GM12878 (cell line): ENCODE measurements at regions not wholly inside any gene's neighbourhood (a gene's known extent, or its start where the extent isn't known, plus 50 kb on each side); places are given as distances from the start of the nearest gene placed in this dataset.

Source experiments
- ATF7 ChIP-seq: fragments of 450-650 bp; IDR thresholded peaks from 2 replicates; pipeline ENCODE4 v1.6.1; 2016; ENCODE audit warnings: low read depth, mild to moderate bottlenecking
- BACH1 ChIP-seq: fragments of 450-650 bp; IDR thresholded peaks from 2 replicates; pipeline ENCODE4 v1.6.1; 2017; ENCODE audit warnings: mild to moderate bottlenecking, borderline replicate concordance
- BCL11A ChIP-seq: IDR thresholded peaks from 2 replicates; pipeline ENCODE4 v1.6.1; 2011; ENCODE audit warnings: low read depth, low read length
- CREB1 ChIP-seq: IDR thresholded peaks from 2 replicates; pipeline ENCODE4 v1.6.1; 2012; ENCODE audit warnings: low read depth, mild to moderate bottlenecking, inconsistent platforms
- E4F1 ChIP-seq: fragments of 450-650 bp; IDR thresholded peaks from 2 replicates; pipeline ENCODE4 v1.6.1; 2018; ENCODE audit warnings: borderline replicate concordance, mild to moderate bottlenecking; ENCODE audit not compliant: partially characterized antibody
- IKZF1 ChIP-seq: fragments of 450-650 bp; conservative IDR thresholded peaks from 2 replicates; pipeline ENCODE4 v1.6.1; 2017; ENCODE audit warnings: antibody characterized with exemption, mild to moderate bottlenecking
- IRF4 ChIP-seq: IDR thresholded peaks from 2 replicates; pipeline ENCODE4 v1.6.1; 2011; ENCODE audit warnings: low read depth, low read length
- JUNB ChIP-seq: IDR thresholded peaks from 2 replicates; pipeline ENCODE4 v1.6.1; 2016; ENCODE audit warnings: antibody characterized with exemption, mild to moderate bottlenecking
- JUND ChIP-seq: IDR thresholded peaks from 2 replicates; pipeline ENCODE4 v1.6.1; 2012; ENCODE audit warnings: low read depth, mild to moderate bottlenecking, low read length, improper control_type of control experiment, moderate library complexity
- KAT2A ChIP-seq: conservative IDR thresholded peaks from 2 replicates; pipeline ENCODE4 v1.6.1; 2011; ENCODE audit warnings: low read depth, low read length; ENCODE audit not compliant: control insufficient read depth
- KLF5 ChIP-seq: fragments of 450-650 bp; IDR thresholded peaks from 2 replicates; pipeline ENCODE4 v1.6.1; 2014; ENCODE audit warnings: mild to moderate bottlenecking; ENCODE audit not compliant: partially characterized antibody
- LARP7 ChIP-seq: fragments of 450-650 bp; IDR thresholded peaks from 2 replicates; pipeline ENCODE4 v1.6.1; 2017; ENCODE audit warnings: mild to moderate bottlenecking
- MEF2B ChIP-seq: fragments of 450-650 bp; IDR thresholded peaks from 2 replicates; pipeline ENCODE4 v1.6.1; 2018; ENCODE audit warnings: mild to moderate bottlenecking, moderate library complexity; ENCODE audit not compliant: partially characterized antibody, poor library complexity, severe bottlenecking
- MTA3 ChIP-seq: IDR thresholded peaks from 2 replicates; pipeline ENCODE4 v1.6.1; 2012; ENCODE audit warnings: low read length, inconsistent platforms, borderline replicate concordance
- NR2C1 ChIP-seq: fragments of 450-650 bp; IDR thresholded peaks from 2 replicates; pipeline ENCODE4 v1.6.1; 2017; ENCODE audit warnings: antibody characterized with exemption, mild to moderate bottlenecking, moderate library complexity
- POU2F2 ChIP-seq: IDR thresholded peaks from 3 replicates; pipeline ENCODE4 v1.6.1; 2011; ENCODE audit warnings: low read depth, mild to moderate bottlenecking, low read length, borderline replicate concordance
- RBBP5 ChIP-seq: fragments of 200-600 bp; sonication (generic); conservative IDR thresholded peaks from 2 replicates; pipeline ENCODE4 v1.6.1; 2016
- TCF3 ChIP-seq: IDR thresholded peaks from 2 replicates; pipeline ENCODE4 v1.6.1; 2012; ENCODE audit warnings: low read depth, mild to moderate bottlenecking, low read length, borderline replicate concordance; ENCODE audit not compliant: insufficient read depth
- YBX1 ChIP-seq: fragments of 450-650 bp; IDR thresholded peaks from 2 replicates; pipeline ENCODE4 v1.6.1; 2016; ENCODE audit warnings: antibody characterized with exemption
- ZBTB11 ChIP-seq: fragments of 450-650 bp; formaldehyde crosslinking; IDR thresholded peaks from 2 replicates; pipeline ENCODE4 v1.5.0; 2022; ENCODE audit warnings: mild to moderate bottlenecking, missing genetic modification characterization
- ZNF274 ChIP-seq: IDR thresholded peaks from one replicate; pipeline ENCODE4 v1.8.0; 2011; ENCODE audit not compliant: insufficient read length, insufficient read depth
- TF ChIP-seq, protein P1 (sequence below): fragments of 450-650 bp; IDR thresholded peaks from 2 replicates; pipeline ENCODE4 v1.6.1; 2017; ENCODE audit warnings: mild to moderate bottlenecking
- TF ChIP-seq, protein P2 (sequence below): IDR thresholded peaks from 2 replicates; pipeline ENCODE4 v1.6.1; 2011; ENCODE audit warnings: borderline replicate concordance, low read depth, mild to moderate bottlenecking, moderate library complexity, low read length; ENCODE audit not compliant: insufficient read depth, poor library complexity, severe bottlenecking

GRCh38 chr6:45830441-45831139 lies 185.1 kb downstream of the CLIC5 start (continued):
- no peak for TF ChIP-seq ZBTB11
- TF ChIP-seq JUND: peak; percentile 94
- TF ChIP-seq JUNB: peak; percentile 95
- TF ChIP-seq ATF7: peak; percentile 88
- no peak for TF ChIP-seq NR2C1
- no peak for TF ChIP-seq YBX1
- TF ChIP-seq MEF2B: peak; percentile 86
- TF ChIP-seq MTA3: peak; percentile 88; the same call in 1 of the 2 replicates
- TF ChIP-seq POU2F2: peak; percentile 92
- TF ChIP-seq CREB1: peak; percentile 56; the same call in 1 of the 2 replicates
- peak; percentile 66; the same call in 1 of the 2 replicates for TF ChIP-seq BACH1
- no peak for TF ChIP-seq ZNF274
- no peak for TF ChIP-seq KAT2A
- TF ChIP-seq TCF3: peak; percentile 68; the same call in 1 of the 2 replicates
- TF ChIP-seq, protein P1, sequence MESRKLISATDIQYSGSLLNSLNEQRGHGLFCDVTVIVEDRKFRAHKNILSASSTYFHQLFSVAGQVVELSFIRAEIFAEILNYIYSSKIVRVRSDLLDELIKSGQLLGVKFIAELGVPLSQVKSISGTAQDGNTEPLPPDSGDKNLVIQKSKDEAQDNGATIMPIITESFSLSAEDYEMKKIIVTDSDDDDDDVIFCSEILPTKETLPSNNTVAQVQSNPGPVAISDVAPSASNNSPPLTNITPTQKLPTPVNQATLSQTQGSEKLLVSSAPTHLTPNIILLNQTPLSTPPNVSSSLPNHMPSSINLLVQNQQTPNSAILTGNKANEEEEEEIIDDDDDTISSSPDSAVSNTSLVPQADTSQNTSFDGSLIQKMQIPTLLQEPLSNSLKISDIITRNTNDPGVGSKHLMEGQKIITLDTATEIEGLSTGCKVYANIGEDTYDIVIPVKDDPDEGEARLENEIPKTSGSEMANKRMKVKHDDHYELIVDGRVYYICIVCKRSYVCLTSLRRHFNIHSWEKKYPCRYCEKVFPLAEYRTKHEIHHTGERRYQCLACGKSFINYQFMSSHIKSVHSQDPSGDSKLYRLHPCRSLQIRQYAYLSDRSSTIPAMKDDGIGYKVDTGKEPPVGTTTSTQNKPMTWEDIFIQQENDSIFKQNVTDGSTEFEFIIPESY: no peak
- TF ChIP-seq IKZF1: peak; percentile 94
- TF ChIP-seq, protein P2, sequence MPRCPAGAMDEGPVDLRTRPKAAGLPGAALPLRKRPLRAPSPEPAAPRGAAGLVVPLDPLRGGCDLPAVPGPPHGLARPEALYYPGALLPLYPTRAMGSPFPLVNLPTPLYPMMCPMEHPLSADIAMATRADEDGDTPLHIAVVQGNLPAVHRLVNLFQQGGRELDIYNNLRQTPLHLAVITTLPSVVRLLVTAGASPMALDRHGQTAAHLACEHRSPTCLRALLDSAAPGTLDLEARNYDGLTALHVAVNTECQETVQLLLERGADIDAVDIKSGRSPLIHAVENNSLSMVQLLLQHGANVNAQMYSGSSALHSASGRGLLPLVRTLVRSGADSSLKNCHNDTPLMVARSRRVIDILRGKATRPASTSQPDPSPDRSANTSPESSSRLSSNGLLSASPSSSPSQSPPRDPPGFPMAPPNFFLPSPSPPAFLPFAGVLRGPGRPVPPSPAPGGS: peak; percentile 12
- TF ChIP-seq BCL11A: peak; percentile 98
- peak; percentile 36 for TF ChIP-seq KLF5
- TF ChIP-seq IRF4: peak; percentile 99
- TF ChIP-seq E4F1: no peak
- no peak for TF ChIP-seq LARP7
- no peak for TF ChIP-seq RBBP5
